SK-N-SH (cell line): ENCODE measurements at regions not wholly inside any gene's neighbourhood (a gene's known extent, or its start where the extent isn't known, plus 50 kb on each side); places are given as distances from the start of the nearest gene placed in this dataset.
A peak's percentile ranks its signal among the peaks of the same experiment; 100 is the strongest.

Source experiments
- CTCF ChIA-PET: fragments of 300-600, 350-600 bp; formaldehyde crosslinking; extraction: SDS; loops from one replicate; lab custom pipeline; 2021; lab: Yijun Ruan, JAX
- POLR2A ChIA-PET: fragments of 350-600 bp; sonication (Branson Sonifier 250); formaldehyde crosslinking; extraction: SDS; loops from one replicate; lab custom pipeline; 2020; ENCODE audit warnings: antibody characterized with exemption, inconsistent platforms; lab: Yijun Ruan, JAX
- DNase-seq: peaks from one replicate; pipeline ENCODE4 v3.0.0; 2012
- H2AFZ ChIP-seq: fragments of 200-600 bp; sonication (generic); 2 replicates; pipeline ENCODE4 v1.8.1; 2016; ENCODE audit warnings: antibody characterized with exemption, mild to moderate bottlenecking, low read depth
- H3F3A ChIP-seq: fragments of 200-600 bp; sonication (generic); replicated peaks from 2 replicates; pipeline ENCODE3; 2016; ENCODE audit warnings: antibody characterized with exemption, mild to moderate bottlenecking; ENCODE audit not compliant: insufficient read depth
- H3K27ac ChIP-seq, 2 experiments: fragments of 200-500 bp in 1 of 2; fragments of 200-600 bp in 1 of 2; sonication (Bioruptor generic) in 1 of 2; sonication (generic), shearing (Covaris generic) in 1 of 2; 2 replicates each; pipeline versions ENCODE4 v1.5.1 to v1.6.1; 2014 to 2016; ENCODE audit warnings: low read depth in 2 of 2, inconsistent platforms in 1 of 2, low read length in 1 of 2, mild to moderate bottlenecking in 1 of 2, mixed read lengths in 1 of 2
- H3K27me3 ChIP-seq: fragments of 200-600 bp; sonication (generic), shearing (Covaris generic); 2 replicates; pipeline ENCODE4 v1.6.1; 2016; ENCODE audit warnings: mixed run types; ENCODE audit not compliant: insufficient read depth
- H3K36me3 ChIP-seq, 2 experiments: fragments of 200-500 bp in 1 of 2; fragments of 200-600 bp in 1 of 2; sonication (Bioruptor generic) in 1 of 2; sonication (generic) in 1 of 2; replicated peaks in 1 of 2; 2 replicates each; pipeline versions ENCODE3 to v1.5.1; 2014 to 2016; ENCODE audit warnings: low read length in 1 of 2, mild to moderate bottlenecking in 1 of 2; ENCODE audit not compliant: insufficient read depth in 2 of 2, control insufficient read depth in 1 of 2
- H3K4me1 ChIP-seq, 2 experiments: fragments of 200-500 bp in 1 of 2; fragments of 200-600 bp in 1 of 2; sonication (Bioruptor generic) in 1 of 2; sonication (generic), shearing (Covaris generic) in 1 of 2; 2 replicates each; pipeline versions ENCODE4 v1.5.1 to v1.6.1; 2014 to 2016; ENCODE audit warnings: low read depth in 1 of 2, low read length in 1 of 2, mixed run types in 1 of 2; ENCODE audit not compliant: insufficient read depth in 2 of 2, control insufficient read depth in 1 of 2
- H3K4me2 ChIP-seq: fragments of 200-600 bp; sonication (generic), shearing (Covaris generic); 2 replicates; pipeline ENCODE4 v1.6.1; 2017; ENCODE audit warnings: mixed run types
- H3K4me3 ChIP-seq, 2 experiments: fragments of 200-500 bp in 1 of 2; fragments of 200-600 bp in 1 of 2; sonication (Bioruptor generic) in 1 of 2; sonication (generic), shearing (Covaris generic) in 1 of 2; 2 replicates each; pipeline versions ENCODE4 v1.5.1 to v1.8.1; 2014 to 2016; ENCODE audit warnings: low read depth in 2 of 2, inconsistent platforms in 1 of 2, low read length in 1 of 2, mild to moderate bottlenecking in 1 of 2, mixed read lengths in 1 of 2, moderate library complexity in 1 of 2
- H3K79me2 ChIP-seq: fragments of 200-600 bp; sonication (generic); 2 replicates; pipeline ENCODE4 v1.8.1; 2017; ENCODE audit warnings: mild to moderate bottlenecking; ENCODE audit not compliant: insufficient read depth
- H3K9ac ChIP-seq: fragments of 200-600 bp; sonication (generic); 2 replicates; pipeline ENCODE4 v1.6.1; 2017; ENCODE audit warnings: mixed run types
- H3K9me2 ChIP-seq: fragments of 200-600 bp; sonication (generic); 2 replicates; pipeline ENCODE4 v1.6.1; 2017; ENCODE audit warnings: mixed run types
- H3K9me3 ChIP-seq: fragments of 200-600 bp; sonication (generic); 2 replicates; pipeline ENCODE4 v1.6.1; 2017; ENCODE audit warnings: mixed run types, mild to moderate bottlenecking, moderate library complexity
- H4K20me1 ChIP-seq: fragments of 200-600 bp; sonication (generic); 2 replicates; pipeline ENCODE4 v1.6.1; 2017; ENCODE audit warnings: mild to moderate bottlenecking, mixed run types; ENCODE audit not compliant: insufficient read depth
- ELF1 ChIP-seq: IDR thresholded peaks from 2 replicates; pipeline ENCODE4 v1.4.0; 2012
- EP300 ChIP-seq, 2 experiments: IDR thresholded peaks; 2 replicates each; pipeline versions ENCODE4 v1.4.0 to v1.6.1; 2012; ENCODE audit warnings: borderline replicate concordance in 1 of 2, low read depth in 1 of 2, low read length in 1 of 2
- EZH2phosphoT487 ChIP-seq: fragments of 200-600 bp; sonication (generic); IDR thresholded peaks from 2 replicates; pipeline ENCODE4 v1.6.1; 2017; ENCODE audit warnings: low read depth, mixed run types, mild to moderate bottlenecking, antibody characterized with exemption, moderate library complexity, borderline replicate concordance
- FOSL2 ChIP-seq: IDR thresholded peaks from 2 replicates; pipeline ENCODE4 v1.4.0; 2012; ENCODE audit warnings: low read depth, mild to moderate bottlenecking, moderate library complexity, borderline replicate concordance
- FOXJ3 ChIP-seq: sonication (generic); formaldehyde crosslinking; IDR thresholded peaks from 2 replicates; pipeline ENCODE4 v1.5.1; 2020; ENCODE audit warnings: mild to moderate bottlenecking, missing genetic modification reagents
- FOXM1 ChIP-seq: IDR thresholded peaks from 2 replicates; pipeline ENCODE4 v1.4.0; 2012; ENCODE audit warnings: low read depth, mild to moderate bottlenecking
- GABPA ChIP-seq: IDR thresholded peaks from 2 replicates; pipeline ENCODE4 v1.4.0; 2012; ENCODE audit warnings: low read depth, mild to moderate bottlenecking
- JUND ChIP-seq: IDR thresholded peaks from 2 replicates; pipeline ENCODE4 v1.4.0; 2012
- MEF2A ChIP-seq: IDR thresholded peaks from 2 replicates; pipeline ENCODE4 v1.4.0; 2012; ENCODE audit warnings: low read depth, borderline replicate concordance
- MXI1 ChIP-seq: IDR thresholded peaks from 2 replicates; pipeline ENCODE4 v1.6.1; 2012; ENCODE audit warnings: mild to moderate bottlenecking, low read depth, low read length, improper control_type of control experiment
- NFIC ChIP-seq: IDR thresholded peaks from 2 replicates; pipeline ENCODE4 v1.4.0; 2012; ENCODE audit warnings: borderline replicate concordance
- NRF1 ChIP-seq: IDR thresholded peaks from 2 replicates; pipeline ENCODE4 v1.6.1; 2012; ENCODE audit warnings: low read depth, mild to moderate bottlenecking, low read length
- POLR2AphosphoS5 ChIP-seq: IDR thresholded peaks from 2 replicates; pipeline ENCODE4 v1.6.1; 2012; ENCODE audit warnings: low read depth, low read length
- RAD21 ChIP-seq: IDR thresholded peaks from 2 replicates; pipeline ENCODE4 v1.6.1; 2012; ENCODE audit warnings: mild to moderate bottlenecking, low read length
- RCOR1 ChIP-seq: fragments of 150-350 bp; IDR thresholded peaks from 2 replicates; pipeline ENCODE4 v1.6.1; 2017; ENCODE audit warnings: antibody characterized with exemption, low read length
- RFX5 ChIP-seq: IDR thresholded peaks from 2 replicates; pipeline ENCODE4 v1.6.1; 2012; ENCODE audit warnings: mild to moderate bottlenecking, improper control_type of control experiment, low read length
- SIN3A ChIP-seq: IDR thresholded peaks from 2 replicates; pipeline ENCODE4 v1.6.1; 2012; ENCODE audit warnings: low read depth, mild to moderate bottlenecking, low read length, moderate library complexity, borderline replicate concordance
- SMC3 ChIP-seq: IDR thresholded peaks from 2 replicates; pipeline ENCODE4 v1.6.1; 2012; ENCODE audit warnings: low read depth, low read length, improper control_type of control experiment
- TAF1 ChIP-seq: IDR thresholded peaks from 2 replicates; pipeline ENCODE4 v1.6.1; 2012; ENCODE audit warnings: low read depth, mild to moderate bottlenecking, low read length, moderate library complexity, borderline replicate concordance
- TCF12 ChIP-seq: IDR thresholded peaks from 2 replicates; pipeline ENCODE4 v1.4.0; 2012
- TEAD4 ChIP-seq: IDR thresholded peaks from 2 replicates; pipeline ENCODE4 v1.4.0; 2012; ENCODE audit warnings: mild to moderate bottlenecking, borderline replicate concordance; ENCODE audit not compliant: insufficient read depth
- WGBS: methylation state at CpG from one replicate; pipeline ENCODE4 v1.1.6; 2017; ENCODE audit warnings: low lambda C conversion rate; 5-methylcytosine and 5-hydroxymethylcytosine counted together
- TF ChIP-seq, protein P1 (sequence below): fragments of 200-600 bp; sonication (generic); IDR thresholded peaks from 2 replicates; pipeline ENCODE4 v1.6.1; 2017; ENCODE audit warnings: antibody characterized with exemption, mild to moderate bottlenecking, moderate library complexity
- TF ChIP-seq, protein P2 (sequence below): IDR thresholded peaks from 2 replicates; pipeline ENCODE4 v1.4.0; 2012; ENCODE audit warnings: low read depth, borderline replicate concordance
- TF ChIP-seq, protein P3 (sequence below): fragments of 150-350 bp; IDR thresholded peaks from 2 replicates; pipeline ENCODE4 v1.6.1; 2016; ENCODE audit warnings: mild to moderate bottlenecking, low read depth, low read length
- TF ChIP-seq, protein P4 (sequence below): IDR thresholded peaks from 2 replicates; pipeline ENCODE4; 2012
- TF ChIP-seq, protein P5 (sequence below): fragments of 150-350 bp; IDR thresholded peaks from 2 replicates; pipeline ENCODE4 v1.6.1; 2017; ENCODE audit warnings: antibody characterized with exemption, low read length, low read depth, borderline replicate concordance
- TF ChIP-seq, protein P6 (sequence below): IDR thresholded peaks from 2 replicates; pipeline ENCODE4 v1.4.0; 2012; ENCODE audit warnings: low read depth, borderline replicate concordance

DNA sequence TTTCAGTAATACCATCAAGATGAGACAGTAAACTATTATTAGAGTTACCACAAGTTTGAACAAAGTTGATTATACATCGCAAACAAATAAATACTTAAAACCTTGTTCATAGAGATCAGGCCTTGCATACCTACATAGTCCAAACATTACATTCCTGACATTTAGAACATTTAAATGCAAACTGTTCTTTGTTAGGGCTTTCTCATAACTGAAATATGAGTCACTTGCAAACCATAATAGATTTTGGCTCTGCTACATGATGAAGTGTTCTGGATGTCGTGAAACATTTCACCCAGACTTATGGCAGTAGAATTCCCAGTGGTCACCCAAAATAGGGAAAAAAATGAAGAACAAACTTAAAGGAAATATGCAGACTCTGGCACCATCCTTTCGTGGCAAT is 75.0 kb downstream of the FAT4 start:
- Histone ChIP-seq H3K4me1 (peaks cover 0 to 3% of the 10 kb centered on the region in 2 experiments; a peak in 2 of 4 replicates), H3K9ac (peak overlapping the region; percentile 33; the same call in 1 of the 2 replicates), H2AFZ (no peak overlapping the region)
- TF ChIP-seq, protein P1, sequence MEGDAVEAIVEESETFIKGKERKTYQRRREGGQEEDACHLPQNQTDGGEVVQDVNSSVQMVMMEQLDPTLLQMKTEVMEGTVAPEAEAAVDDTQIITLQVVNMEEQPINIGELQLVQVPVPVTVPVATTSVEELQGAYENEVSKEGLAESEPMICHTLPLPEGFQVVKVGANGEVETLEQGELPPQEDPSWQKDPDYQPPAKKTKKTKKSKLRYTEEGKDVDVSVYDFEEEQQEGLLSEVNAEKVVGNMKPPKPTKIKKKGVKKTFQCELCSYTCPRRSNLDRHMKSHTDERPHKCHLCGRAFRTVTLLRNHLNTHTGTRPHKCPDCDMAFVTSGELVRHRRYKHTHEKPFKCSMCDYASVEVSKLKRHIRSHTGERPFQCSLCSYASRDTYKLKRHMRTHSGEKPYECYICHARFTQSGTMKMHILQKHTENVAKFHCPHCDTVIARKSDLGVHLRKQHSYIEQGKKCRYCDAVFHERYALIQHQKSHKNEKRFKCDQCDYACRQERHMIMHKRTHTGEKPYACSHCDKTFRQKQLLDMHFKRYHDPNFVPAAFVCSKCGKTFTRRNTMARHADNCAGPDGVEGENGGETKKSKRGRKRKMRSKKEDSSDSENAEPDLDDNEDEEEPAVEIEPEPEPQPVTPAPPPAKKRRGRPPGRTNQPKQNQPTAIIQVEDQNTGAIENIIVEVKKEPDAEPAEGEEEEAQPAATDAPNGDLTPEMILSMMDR: no peak
- TF ChIP-seq EP300 (IDR thresholded peaks at IDR 0.05; ENCODE audit: borderline replicate concordance in 1 of 2, low read depth in 1 of 2, low read length in 1 of 2) (peak in 1 of 2 experiments; percentile 90; a peak in 3 of 4 replicates), RCOR1 (no peak), MEF2A (peak; percentile 84), EZH2phosphoT487 (no peak), JUND (peak; percentile 95), FOXM1 (peak; percentile 68; the same call in 1 of the 2 replicates), NRF1 (no peak), RAD21 (no peak), TAF1 (no peak), RFX5 (no peak), ELF1 (no peak), FOSL2 (peak; percentile 92), SMC3 (no peak), NFIC (peak; percentile 90), MXI1 (no peak), TCF12 (peak; percentile 91), POLR2AphosphoS5 (peak; percentile 62; the same call in 1 of the 2 replicates), FOXJ3 (CRISPR knock-in tag) (no peak), SIN3A (no peak), GABPA (no peak), TEAD4 (peak; percentile 89)
- TF ChIP-seq, protein P2, sequence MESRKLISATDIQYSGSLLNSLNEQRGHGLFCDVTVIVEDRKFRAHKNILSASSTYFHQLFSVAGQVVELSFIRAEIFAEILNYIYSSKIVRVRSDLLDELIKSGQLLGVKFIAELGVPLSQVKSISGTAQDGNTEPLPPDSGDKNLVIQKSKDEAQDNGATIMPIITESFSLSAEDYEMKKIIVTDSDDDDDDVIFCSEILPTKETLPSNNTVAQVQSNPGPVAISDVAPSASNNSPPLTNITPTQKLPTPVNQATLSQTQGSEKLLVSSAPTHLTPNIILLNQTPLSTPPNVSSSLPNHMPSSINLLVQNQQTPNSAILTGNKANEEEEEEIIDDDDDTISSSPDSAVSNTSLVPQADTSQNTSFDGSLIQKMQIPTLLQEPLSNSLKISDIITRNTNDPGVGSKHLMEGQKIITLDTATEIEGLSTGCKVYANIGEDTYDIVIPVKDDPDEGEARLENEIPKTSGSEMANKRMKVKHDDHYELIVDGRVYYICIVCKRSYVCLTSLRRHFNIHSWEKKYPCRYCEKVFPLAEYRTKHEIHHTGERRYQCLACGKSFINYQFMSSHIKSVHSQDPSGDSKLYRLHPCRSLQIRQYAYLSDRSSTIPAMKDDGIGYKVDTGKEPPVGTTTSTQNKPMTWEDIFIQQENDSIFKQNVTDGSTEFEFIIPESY: 0 out of 2 replicates have a peak, but pooled peaks have one; percentile 47
- TF ChIP-seq, protein P3, sequence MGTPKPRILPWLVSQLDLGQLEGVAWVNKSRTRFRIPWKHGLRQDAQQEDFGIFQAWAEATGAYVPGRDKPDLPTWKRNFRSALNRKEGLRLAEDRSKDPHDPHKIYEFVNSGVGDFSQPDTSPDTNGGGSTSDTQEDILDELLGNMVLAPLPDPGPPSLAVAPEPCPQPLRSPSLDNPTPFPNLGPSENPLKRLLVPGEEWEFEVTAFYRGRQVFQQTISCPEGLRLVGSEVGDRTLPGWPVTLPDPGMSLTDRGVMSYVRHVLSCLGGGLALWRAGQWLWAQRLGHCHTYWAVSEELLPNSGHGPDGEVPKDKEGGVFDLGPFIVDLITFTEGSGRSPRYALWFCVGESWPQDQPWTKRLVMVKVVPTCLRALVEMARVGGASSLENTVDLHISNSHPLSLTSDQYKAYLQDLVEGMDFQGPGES: no peak
- TF ChIP-seq, protein P4, sequence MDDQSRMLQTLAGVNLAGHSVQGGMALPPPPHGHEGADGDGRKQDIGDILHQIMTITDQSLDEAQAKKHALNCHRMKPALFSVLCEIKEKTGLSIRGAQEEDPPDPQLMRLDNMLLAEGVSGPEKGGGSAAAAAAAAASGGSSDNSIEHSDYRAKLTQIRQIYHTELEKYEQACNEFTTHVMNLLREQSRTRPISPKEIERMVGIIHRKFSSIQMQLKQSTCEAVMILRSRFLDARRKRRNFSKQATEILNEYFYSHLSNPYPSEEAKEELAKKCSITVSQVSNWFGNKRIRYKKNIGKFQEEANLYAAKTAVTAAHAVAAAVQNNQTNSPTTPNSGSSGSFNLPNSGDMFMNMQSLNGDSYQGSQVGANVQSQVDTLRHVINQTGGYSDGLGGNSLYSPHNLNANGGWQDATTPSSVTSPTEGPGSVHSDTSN: peak; percentile 90
- TF ChIP-seq, protein P5, sequence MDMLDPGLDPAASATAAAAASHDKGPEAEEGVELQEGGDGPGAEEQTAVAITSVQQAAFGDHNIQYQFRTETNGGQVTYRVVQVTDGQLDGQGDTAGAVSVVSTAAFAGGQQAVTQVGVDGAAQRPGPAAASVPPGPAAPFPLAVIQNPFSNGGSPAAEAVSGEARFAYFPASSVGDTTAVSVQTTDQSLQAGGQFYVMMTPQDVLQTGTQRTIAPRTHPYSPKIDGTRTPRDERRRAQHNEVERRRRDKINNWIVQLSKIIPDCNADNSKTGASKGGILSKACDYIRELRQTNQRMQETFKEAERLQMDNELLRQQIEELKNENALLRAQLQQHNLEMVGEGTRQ: no peak
- TF ChIP-seq, protein P6, sequence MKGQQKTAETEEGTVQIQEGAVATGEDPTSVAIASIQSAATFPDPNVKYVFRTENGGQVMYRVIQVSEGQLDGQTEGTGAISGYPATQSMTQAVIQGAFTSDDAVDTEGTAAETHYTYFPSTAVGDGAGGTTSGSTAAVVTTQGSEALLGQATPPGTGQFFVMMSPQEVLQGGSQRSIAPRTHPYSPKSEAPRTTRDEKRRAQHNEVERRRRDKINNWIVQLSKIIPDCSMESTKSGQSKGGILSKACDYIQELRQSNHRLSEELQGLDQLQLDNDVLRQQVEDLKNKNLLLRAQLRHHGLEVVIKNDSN: no peak

More for the DNA sequence above, 75.0 kb downstream of the FAT4 start:
- Histone ChIP-seq H4K20me1 (no peaks in the 10 kb centered on the region), H3K79me2 (no peaks in the 10 kb centered on the region; the same call in 1 of the 2 replicates), H3K27ac (peak overlapping the region; percentile 82 to 88; a peak in 3 of 4 replicates), H3K4me3 (peak overlapping the region in 1 of 2 experiments; percentile 21; a peak in 1 of 4 replicates), H3K36me3 (no peaks in the 10 kb centered on the region), H3K27me3 (no peaks in the 10 kb centered on the region), H3K4me2 (peak overlapping the region; percentile 47), H3K9me2 (no peaks in the 10 kb centered on the region), H3K9me3 (no peaks in the 10 kb centered on the region), H3F3A (peaks cover 37% of the 10 kb centered on the region)
- ChIA-PET CTCF (interaction anchor here (1.7 kb wide), 1 partner anchor 72 kb away, joined by 3 read pairs; no protein-coding TSS in a partner anchor), POLR2A (no interaction called here)
- WGBS: 15% methylated on average over 3 of the region's 3 CpGs
- no peak for DNase-seq
